GM19324 (cell line): ENCODE measurements at regions not wholly inside any gene's neighbourhood (a gene's known extent, or its start where the extent isn't known, plus 50 kb on each side); places are given as distances from the start of the nearest gene placed in this dataset.

Source experiments
- ATAC-seq: cut with Tn5 transposase; IDR thresholded peaks from one replicate; pipeline ENCODE4 v1.9.1; 2021; ENCODE audit warnings: mild to moderate bottlenecking, moderate library complexity; ENCODE audit not compliant: unreplicated experiment, low FRiP score

DNA sequence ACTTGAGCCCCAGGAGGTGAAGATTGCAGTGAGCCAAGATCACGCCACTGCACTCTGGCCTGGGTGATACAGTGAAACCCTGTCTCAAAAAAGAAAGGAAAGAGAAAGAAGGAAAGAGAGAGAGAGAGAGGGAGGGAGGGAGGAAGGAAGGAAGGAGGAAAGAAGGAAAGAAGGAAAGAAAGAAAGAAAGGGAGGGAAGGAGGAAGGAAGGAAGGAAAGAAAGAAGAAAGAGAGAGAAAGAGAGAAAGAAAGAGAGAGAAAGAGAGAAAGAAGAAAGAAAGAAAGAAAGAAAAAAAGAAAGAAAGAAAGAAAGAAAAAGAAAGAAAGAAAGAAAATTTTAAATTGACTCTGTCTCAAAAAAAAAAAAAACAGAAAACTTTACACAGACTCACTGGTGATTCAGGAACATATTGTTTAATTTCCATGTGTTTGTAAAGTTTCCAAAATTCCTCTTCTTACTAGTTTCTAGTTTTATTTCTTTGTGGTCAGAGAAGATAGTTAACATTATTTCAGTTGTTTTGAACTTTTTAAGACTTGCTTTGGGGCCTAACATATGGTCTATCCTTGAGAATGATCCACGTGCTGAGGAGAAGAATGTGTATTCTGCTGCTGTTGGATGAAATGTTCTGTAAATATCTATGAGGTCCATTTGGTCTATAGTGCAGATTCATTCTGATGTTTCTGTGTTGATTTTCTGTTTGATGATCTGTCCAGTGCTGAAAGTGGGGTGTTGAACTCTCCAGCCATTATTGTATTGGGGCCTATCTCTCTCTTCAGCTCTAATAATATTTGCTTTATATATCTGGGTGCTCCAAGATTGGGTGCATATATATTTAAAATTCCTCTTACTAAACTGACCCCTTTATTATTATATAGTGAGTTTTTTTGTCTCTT is 204.4 kb upstream of the SERP2 start:
- ATAC-seq, result no peak

GRCh38 chr13:44170731-44171130 is 202.9 kb upstream of the SERP2 start:
- ATAC-seq, result no peak

GRCh38 chr13:44171156-44171555 is 202.5 kb upstream of the SERP2 start:
- ATAC-seq, result no peak

DNA sequence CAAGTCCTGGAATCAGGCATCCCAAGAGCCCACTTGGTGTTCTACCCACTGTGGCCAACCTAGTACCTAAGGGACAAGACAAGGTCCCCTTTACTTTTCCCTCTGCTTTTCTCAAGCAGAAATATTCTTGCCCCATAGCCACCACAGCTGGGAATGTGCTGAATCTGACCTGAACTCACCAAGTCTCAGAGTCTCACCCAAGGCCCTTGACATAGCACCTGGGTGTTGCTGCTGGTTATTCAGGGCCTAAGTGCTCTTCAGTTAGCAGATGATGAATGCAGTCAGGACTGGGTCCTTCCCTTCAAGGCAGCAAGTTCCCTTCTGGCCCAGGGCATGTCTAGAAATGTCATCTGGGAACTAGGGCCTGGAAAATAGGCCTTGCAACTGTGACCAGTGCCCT is 201.8 kb upstream of the SERP2 start:
- no peak for ATAC-seq

GRCh38 chr13:44172281-44172810 is 201.3 kb upstream of the SERP2 start:
- no peak for ATAC-seq

DNA sequence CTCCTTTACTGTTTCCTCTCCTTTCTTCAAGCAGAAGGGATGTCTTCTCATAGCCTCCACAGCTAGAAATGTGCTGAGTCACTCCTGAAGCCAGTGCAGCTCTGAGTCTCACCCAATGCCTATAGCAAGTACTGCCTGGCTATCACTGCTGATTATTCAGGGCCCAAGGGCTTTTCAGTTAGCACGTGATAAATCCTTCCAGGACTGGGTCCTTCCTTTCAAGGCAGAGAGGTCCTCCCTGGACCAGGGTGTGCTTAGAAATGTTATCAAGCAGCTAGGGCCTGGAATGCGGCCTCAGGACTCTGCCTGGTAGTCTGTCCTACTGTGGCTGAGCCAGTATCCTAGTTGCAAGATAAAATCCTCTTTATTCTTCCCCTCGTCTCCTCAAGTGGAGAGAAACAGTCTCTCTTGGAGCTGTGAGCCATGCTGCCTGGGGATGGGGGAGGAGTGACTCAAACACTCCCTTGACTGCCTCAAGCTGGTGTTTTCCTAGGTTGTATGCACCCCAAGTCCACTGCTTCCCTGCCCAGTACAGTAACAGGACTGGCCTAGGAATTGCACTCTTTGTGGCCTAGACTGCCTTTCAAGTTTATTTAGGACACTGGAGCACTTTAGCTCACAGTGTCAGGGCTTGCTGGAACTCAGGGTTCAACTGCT is 198.7 kb upstream of the SERP2 start:
- ATAC-seq, result no peak

- no peak for ATAC-seq
These were observed 197.5 kb upstream of the SERP2 start for GRCh38 chr13:44176173-44176572.

- ATAC-seq, result no peak
These were observed 192.6 kb upstream of the SERP2 start for GRCh38 chr13:44180876-44181536.

DNA sequence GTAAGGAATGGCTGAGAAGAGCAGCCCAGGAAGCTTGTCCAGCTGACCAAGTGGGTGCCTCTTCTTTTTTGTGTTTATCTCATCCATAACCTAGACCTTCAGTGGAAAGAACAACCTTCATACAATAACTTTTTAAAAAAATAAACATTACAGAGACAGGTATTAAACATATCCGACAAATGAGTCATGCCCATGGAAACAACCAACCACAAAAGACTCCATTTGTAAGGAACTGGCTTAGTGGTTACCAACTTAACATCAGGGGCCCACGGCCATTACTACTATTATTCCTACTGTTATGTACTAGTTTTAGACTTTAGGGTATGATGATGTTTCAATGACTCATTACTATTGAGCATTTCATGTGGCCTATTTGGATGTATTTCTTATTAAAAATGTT is 191.7 kb upstream of the SERP2 start:
- ATAC-seq, result no peak

DNA sequence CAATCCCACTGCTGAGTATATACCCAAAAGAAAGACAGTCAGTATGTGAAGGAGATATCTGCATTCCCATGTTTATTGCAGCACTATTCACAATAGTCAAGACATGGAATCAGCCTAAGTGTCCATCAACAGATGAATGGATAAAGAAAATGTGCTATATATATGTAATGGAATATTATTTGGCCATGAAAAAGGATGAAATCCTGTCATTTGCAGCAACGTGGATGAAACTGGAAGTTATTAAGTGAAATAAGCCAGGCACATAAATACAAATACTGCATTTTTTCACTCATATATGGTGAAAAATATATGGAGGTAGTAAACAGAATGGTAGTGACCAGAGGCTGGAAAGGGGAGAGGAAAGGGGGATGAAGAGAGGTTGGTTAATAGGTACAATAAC is 188.9 kb upstream of the SERP2 start:
- no peak for ATAC-seq

- no peak for ATAC-seq
These were observed 185.4 kb upstream of the SERP2 start for GRCh38 chr13:44188257-44188656.

DNA sequence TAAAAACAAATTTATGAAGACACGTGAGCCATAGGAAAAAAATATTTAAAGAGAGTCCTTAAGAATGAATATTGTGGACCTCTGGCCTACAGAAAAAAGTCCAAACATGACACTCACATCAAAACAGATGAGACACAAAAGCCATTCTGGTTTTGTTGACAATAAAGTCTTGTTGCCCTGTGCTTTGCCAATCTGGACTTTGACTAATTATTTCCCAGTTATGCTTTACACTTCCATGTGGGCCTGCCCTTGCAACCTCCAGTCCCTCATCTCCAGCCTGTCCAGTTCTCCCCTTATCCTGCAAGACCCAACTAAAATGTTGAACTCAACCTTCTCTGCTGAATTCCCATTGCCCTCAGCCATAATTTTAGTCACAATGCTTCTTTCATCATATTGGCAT is 184.5 kb upstream of the SERP2 start:
- ATAC-seq, result no peak

DNA sequence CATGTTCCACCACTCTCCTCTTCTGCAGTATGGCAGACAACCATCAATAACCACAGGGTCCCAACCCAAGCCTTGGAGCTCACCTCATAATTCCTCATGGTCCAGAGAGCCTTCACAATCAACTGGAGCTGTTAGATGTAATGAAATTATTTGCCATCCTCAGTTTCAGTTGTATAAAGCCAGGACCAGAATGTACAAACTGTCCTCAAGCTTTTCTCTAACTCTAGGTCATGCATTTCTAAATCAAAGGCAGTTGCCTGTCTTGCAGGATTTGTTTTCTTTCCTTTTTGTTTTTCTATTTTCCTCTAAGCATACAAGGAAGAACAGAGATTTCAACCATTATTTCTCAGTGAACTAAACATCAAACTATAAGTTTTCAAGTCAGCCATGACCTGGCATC is 182.5 kb upstream of the SERP2 start:
- no peak for ATAC-seq

GRCh38 chr13:44191504-44192171 is 182.0 kb upstream of the SERP2 start:
- ATAC-seq, result no peak

DNA sequence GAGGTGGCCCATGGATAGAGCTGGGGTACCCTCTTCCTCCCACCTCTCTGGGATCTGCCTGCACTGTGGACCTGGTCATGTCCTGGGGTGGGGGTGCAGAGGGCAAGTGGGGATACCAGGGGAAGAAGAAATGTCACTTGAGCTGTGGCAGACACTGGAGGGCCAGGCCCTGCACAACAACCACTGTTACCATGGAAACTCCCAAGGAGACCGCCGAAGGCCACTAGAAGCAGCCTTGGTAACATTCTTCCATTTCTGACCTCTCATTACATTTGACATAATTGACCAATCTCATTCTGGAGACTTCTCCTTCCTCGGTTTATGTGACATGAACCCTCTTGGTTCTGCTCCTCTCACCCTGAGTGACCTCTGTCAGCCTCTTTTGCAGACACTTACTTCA is 179.9 kb upstream of the SERP2 start:
- no peak for ATAC-seq

DNA sequence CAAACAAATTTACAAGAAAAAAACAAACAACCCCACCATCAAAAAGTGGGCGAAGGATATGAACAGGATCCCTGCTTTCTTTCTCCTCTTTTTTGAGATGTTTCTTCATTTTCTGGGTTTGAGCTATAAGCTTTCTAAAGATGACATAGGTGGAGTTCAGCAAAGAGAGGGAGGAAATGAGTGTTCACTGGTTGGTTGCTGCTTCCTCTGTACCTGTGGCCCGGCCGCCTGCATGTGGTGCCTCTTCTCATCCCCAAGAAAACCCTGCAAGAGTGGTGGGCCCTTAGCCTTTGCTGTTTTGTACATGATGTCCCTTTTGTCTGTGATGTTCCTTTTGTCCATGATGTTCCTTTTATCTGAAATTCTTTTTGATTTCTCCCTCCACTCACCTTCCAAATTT is 178.4 kb upstream of the SERP2 start:
- no peak for ATAC-seq

GRCh38 chr13:44196196-44196751 is 177.3 kb upstream of the SERP2 start:
- ATAC-seq, result no peak

DNA sequence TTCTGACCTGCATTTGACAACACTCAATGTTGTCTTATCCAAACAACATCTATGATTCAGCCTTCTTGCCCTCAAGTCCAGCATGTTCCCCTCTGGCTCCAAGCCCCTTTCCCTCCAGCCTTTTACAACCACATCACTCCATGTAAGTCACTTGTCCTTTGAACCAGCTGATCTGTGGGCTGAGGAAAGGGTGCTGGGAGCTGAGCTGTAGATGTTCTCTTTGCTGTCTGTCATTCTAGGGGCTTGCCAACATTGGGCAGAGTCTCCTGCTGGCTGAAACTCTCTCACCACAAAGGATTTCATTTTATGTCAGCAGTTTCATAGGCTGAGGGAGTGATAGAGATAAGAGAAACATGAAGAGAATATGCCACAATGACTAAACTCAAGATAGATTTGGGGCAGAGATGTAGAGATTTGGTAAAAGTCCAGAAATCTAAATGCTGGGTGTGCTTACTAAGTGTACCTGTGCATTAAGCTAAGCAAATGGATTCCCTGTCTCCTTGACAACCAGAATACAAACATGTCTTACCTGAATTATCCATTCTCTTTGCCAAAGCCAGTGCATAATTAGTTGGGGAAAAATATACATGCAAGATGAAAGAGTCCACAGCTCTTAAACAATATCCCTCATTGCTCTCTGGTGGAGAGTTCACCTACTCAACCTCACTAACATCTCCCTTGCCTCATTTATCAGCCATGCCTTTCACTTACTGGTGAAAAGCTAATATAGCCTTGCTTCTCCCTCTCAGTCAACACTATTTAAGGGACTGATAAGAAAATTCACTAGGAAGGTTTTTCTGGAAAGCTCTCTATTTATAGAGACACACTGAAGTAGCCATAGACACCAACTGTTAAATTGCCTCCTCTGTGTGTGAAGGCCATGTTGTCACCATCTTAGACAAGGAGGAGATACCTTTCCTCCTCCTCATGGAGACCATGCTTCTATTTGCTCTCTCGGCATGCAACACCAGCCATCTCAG is 175.5 kb upstream of the SERP2 start:
- ATAC-seq, result no peak

DNA sequence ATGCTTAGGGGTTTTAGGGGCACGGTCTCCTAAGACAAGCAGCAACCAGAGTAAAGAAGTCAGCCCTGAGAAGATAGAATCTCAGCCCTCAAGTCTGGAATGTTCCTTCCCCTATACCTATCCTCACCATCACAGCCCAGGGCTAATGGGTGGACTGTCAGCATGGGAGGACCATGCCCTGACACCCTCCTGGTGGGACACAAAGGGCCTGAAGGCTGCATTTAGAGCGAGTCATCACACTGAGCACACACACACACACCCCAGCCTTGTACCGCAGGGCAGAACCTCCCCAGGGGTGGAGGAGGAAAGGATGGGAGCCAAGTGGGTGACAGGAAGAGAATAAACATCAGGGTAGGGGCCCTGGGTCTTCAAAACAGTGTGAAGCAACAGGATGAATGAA is 174.8 kb upstream of the SERP2 start:
- ATAC-seq, result no peak
